GM18870 (cell line): ENCODE measurements at regions not wholly inside any gene's neighbourhood (a gene's known extent, or its start where the extent isn't known, plus 50 kb on each side); places are given as distances from the start of the nearest gene placed in this dataset.

ENCODE experiments used
- ATAC-seq: cut with Tn5 transposase; IDR thresholded peaks from one replicate; pipeline ENCODE4 v1.9.1; 2021; ENCODE audit warnings: moderate library complexity; ENCODE audit not compliant: unreplicated experiment

DNA sequence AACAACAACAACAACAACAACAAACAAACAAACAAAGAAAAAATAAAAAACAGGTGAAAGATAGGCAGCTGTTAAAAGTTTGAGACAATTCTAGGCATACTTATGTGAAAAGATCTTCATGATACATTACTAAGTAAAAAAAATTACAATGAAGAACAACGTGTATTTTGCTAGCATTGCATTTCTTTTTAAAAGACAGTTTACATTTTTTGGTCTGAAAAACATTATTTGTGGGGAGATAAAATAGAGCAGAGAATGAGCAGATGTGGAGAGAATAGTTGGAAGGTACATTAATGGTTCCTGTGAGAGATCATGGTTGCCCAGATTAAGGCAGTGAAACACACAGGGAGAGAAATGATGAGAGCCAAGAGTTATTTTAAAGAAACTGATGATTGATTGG, 210.2 kb upstream of the MKLN1 start:
- ATAC-seq = no peak

DNA sequence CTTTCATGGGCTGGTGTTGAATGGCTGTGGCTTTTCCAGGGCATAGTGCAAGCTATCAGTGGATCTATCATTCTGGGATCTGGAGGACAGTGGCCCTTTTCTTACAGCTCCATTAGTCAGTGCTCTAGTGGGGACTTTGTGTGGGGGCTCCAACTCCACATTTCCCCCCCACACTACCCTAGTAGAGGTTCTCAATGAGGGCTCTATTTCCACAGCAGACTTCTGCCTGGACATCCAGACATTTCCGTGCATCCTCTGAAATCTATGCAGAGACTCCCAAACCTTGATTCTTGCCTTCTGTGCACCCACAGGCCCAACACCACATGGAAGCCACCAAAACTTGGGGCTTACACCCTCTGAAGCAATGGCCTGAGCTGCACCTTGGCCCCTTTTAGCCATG, 208.3 kb upstream of the MKLN1 start:
- no peak for ATAC-seq

DNA sequence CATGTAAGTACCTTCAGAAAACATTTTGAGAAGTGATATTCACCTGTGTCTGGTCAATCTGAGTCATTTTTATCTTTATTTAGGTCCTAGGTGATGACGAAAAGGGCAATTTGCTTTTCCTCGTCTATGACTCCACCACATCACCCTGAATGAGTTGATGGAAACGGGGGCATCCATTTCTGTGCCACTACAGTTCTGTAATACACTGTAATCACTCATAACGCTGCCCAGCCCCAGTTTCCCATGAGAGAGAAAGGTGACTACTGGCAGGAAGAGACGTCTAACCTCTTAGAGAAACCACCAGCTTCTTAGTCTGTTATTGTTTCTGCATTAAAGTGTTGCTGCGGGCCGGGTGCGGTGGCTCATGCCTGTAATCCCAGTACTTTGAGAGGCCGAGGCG, 205.3 kb upstream of the MKLN1 start:
- no peak for ATAC-seq

DNA sequence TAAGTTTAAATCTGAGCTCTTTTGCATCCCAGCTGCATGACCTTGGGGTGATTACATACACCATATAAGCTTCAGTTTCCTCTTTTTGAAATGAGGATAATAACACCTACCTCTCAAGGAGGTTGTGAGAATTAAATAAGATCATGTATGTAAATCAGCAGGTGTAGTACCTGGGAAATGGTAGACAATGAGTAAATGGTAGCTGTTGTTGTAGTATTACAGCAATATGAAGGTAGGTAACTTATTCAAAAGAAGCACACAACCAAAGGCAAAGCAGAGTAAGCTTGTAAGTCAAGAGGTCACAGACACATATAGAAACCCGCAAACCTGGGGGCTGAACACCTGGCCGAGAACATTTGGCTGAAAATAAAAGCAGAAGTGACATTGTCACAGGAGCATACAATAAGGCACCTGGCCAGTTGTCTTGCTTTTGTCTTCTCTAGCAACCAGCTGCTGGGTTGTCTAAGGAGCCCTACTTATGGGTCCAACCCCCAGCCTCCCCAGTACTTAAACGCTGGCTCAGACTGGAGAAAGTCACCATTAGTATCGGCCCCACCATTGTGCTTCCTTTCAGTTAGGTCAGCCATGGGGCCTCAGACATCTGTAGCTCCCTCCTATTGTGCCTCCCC, 203.6 kb upstream of the MKLN1 start:
- peak; percentile 93 for ATAC-seq

DNA sequence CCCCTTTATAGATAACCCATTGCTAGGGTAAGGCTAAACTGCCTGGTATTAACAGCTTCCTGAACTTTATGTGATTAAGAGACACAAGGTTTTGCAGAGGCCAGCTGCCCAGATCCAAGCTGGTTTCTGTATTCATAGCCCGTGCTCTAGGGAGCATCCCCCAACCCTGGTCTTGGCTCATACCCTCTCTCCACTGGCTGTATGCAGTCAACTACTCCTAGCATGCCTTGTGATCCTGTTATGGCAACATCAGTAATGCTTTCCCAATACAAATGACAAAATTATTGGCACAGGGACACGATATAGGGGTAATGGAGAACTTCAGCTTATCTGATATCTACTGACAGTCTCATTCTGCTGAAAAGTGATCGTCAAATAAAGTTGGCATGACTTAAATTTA, 202.8 kb upstream of the MKLN1 start:
- ATAC-seq = no peak

DNA sequence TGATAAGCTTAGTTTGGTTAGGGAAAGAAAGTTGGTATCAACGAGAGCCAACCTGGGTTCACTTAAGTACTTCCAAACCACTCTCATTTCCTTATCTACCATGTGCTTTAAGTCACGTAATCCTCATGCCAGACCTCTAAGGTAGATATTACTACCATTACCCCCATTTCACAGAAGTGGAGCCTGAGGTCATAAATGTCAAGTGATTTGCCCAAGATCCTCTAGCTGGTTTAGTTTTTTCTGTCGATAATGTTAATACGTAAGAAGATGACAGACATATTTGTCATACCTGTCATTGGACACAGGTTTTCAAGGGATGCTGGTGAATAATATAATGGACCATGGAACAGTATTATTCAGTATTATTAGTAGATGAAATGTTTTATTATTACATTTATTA, 197.4 kb upstream of the MKLN1 start:
- no peak for ATAC-seq

DNA sequence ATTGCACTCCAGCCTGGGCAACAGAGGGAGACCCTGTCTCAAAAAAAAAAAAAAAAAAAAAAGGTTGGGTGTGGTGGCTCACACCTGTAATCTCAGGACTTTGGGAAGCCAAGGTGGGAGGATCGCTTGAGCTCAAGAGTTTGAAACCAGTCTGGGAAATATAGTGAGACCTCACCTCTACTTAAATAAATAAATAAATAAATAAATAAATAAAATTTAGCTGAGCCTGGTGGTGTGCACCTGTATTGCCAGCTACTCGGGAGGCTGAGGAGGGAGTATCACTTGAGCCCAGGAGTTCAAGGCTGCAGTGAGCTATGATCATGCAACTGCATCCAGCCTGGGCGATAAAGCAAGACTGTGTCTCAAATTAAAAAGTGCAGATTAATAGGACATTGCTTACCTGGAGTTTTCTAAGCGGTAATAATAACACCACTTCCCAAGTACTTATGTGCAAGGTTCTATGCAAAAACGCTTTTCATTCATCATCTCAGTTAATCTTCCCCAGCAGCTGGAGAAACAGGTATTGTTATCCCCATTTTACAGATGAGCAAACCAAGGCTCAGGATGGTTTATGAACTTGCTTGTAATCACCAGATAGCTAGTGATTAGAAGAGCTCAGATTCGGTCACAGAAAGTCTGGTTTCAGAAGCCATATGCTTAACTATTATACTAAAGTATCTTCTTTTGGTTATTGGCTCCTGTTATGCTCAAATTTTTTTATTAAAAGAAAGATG, 196.5 kb upstream of the MKLN1 start:
- ATAC-seq = no peak

DNA sequence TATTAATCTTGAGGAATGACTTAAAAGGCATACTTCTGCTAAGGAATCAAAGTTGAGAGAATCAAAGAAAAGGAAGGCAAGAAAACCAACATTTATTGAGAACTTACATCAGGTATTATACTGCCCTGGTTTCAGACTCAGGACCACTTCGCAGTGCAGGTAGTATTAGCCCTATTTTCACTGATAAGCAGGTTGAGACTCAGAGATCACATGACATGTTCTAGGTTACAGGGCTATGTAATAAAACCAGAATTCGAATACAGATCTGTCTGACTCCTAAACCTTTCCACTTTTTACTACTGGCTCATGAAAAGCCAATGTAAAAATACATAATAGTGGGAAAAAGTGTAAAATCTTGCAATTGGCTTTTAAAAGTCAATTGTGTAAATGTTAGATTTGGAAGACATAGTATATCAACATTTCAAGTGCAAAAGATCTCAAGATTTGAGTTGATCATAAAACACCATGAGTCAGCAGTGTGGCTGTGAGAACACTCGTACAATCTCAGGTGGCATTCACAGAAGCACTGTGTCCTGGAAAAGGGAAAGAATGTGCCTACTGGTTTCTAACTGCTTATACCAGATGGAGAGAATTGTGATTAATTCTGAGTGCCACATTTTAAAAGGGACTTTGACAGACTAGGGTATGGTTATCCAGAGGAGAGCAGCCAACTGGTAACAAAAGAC, 195.8 kb upstream of the MKLN1 start:
- no peak for ATAC-seq

DNA sequence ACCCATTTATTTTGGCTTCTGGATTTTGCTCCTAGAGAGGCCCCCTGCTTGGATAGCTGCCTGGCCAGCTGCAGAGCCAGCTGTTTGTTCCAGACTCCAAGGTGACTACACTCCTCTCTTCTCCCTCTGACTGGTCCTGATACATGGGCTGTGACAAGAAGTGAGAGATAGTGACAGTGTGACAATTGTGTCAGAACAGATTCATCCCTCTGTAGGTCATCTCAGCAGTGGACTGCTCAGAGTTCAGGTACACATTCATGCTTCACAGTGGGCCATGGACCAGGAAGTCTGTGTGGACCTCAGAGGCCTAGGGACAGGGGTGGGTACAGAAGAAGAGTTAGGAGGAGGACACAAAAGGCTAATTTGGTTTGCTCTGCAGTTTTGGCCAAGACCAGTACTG, 188.2 kb upstream of the MKLN1 start:
- ATAC-seq = no peak

DNA sequence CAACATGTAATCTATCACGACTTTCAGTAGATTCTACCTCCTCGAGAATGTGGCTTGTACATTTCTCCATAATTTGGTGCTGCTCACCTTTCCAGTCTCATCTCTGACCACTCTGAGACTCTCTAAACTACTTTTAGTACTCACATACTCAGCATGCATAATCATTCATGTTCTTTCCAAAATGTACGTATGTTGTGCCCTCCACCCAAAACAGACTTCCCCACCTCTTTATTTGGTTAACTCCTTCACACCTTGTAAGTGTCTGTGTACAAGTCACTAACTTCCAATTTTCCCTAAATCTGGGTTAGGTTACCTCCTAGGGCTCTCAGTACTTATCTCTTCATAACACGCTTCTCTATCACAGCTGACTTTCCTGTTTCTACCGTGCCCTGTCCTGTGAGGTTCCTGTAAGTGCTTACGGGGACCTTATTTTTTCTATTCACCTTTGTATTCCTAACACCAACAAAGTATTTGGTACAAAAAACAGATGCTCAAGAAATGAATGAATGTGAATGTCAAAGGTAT, 186.2 kb upstream of the MKLN1 start:
- ATAC-seq = no peak

DNA sequence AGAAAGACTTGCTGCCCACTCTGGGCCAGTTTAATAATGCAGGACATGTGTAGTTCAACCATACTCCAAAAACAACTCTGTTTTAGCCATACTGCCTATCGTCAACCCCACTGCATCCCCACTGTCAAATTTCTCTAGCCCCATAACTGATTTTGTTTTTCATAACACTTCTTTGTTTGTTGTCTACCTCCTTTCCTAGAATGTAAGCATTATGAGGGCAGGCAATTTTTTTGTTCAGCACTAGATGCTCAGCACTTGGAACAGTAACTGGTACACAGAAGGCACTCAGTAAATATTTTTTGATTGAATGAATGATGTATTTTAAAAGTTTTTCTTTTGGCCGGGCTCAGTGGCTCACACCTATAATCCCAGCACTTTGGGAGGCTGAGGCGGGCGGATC, 183.8 kb upstream of the MKLN1 start:
- no peak for ATAC-seq

DNA sequence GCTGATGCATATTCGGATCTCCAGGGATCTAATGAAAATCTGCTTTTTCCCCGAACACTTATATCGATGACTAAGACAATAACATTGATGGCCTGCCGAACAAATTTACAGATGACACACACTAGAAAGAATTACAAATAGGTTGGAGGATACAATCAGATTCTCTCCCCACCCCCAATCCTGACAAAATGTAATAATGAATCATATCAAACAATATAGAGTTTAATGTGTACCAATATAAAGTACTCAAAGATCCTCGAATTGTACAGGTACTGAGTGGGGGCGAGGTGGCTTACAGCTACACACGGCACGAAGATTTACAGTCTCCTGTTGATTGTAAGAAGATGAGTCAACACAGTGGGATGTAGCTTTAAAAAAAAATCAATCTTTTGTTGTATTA, 182.7 kb upstream of the MKLN1 start:
- ATAC-seq = no peak

DNA sequence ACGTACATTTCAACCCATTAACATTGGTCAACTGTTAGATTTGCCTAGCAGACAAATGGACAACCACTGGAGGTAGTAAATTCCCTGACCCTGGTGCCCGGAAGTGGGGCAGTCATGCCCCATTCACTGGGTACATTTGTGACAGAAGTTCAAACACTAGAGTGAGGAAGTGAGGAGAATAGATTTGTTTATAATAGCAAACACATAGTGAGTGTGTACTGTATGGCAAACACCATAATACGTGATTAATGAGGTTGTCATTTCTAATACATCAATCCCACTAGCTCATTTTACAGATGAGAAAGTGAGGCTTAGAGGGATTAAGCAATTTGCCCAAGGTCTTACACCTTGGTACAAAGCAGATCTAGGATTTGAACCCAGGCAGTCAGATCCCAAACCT, 181.9 kb upstream of the MKLN1 start:
- no peak for ATAC-seq

DNA sequence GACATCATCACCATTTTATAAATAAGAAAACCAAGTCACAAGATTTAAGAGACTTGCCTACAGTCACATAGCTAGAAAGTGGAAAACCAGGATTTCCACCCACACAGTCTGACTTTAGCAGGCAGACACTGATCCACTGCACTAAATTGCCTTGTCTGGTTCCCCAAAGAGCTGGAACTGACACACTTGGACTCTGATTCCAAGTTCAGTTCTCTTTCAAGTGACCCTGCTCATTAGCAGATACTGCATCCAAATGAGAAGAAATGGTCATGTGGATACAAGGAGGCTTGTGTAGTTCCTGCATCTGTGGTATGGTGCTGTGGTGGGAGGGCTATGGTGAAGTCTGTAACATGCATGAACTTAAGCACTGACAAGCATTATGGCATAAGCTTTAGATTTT, 180.1 kb upstream of the MKLN1 start:
- ATAC-seq = no peak

DNA sequence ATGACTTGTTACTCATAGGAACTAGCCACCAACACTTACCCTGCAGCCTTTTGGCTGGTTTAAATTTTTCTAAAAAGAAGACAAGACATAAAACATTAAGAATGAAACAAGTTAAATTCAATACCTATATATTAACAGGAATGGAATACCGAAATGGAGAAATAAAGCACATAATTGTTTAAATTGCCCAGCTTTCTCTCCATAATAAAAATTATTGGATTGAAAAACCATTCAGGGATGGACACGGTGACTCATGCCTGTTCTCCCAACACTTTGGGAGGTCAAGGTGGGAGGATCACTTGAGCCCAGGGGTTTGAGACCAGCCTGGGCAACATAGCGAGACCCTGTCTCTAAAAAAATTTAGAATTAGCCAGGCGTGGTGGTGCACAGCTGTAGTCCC, 179.4 kb upstream of the MKLN1 start:
- ATAC-seq = no peak

DNA sequence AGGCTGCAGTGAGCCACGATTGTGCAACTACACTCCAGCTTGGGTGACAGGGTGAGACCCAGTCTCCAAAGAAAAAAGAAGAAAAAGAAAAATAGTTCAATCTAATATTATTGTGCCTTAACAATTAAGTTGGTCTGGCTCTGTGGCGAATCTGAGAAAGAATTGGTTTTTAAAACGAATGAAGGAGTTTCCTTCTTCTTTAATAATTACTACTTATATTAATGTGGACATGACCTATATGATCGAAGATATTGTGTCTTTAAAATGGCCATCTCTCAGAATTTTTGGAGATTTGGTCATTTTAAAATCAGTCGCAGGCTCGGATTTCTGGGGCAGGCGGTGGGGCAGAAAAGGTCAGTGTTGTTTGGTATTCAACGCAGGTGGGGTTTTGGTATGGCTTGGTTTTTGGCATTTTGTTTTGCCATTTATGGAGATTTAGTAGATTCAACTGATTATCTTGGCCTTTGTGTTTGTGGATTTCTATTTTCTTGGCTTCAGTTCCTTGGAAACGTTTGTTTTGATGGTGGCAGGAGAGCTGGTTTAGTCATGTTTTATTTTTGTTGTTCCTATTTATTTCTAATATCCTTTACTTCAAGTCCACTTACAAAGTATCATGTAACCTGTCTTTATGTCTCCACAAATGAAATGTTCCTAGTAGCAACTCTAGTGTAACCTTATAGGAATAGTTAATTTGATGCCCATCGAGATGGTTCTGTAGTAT, 178.8 kb upstream of the MKLN1 start:
- ATAC-seq = no peak

DNA sequence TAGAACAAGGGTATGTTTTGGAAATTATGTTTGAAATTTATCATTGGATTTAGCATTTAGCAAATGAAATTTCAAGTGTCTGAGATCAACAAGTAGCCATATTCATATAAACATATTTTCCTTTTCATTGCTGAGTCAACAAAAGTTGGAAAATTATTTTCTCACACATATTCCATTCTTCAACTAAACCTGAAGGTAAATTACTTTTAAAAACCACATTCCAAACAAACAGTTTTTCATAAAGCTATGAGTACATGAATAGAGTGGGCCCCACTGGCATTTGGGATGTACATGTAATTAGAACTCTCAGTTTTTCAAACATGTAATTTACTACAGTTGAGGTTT, 178.3 kb upstream of the MKLN1 start:
- ATAC-seq = no peak

DNA sequence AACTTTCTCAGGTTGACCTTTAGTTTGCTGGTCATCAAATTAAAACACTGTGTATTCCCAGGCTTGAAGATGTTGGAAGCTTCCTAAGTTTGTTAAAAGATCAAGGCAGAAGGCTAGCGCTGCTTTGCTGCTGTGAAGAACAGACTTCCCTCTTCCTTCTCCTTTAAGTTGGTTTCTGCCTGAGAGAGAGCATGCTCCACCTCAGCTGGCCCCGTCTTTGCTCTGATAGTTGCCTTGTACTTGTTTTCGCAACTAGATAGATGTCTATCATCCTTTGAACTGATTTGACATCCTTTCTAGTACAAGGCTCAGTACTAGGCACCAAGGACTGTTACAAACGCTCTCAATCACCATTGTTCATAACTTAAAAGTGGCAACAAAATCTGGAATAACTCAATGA, 177.8 kb upstream of the MKLN1 start:
- no peak for ATAC-seq

DNA sequence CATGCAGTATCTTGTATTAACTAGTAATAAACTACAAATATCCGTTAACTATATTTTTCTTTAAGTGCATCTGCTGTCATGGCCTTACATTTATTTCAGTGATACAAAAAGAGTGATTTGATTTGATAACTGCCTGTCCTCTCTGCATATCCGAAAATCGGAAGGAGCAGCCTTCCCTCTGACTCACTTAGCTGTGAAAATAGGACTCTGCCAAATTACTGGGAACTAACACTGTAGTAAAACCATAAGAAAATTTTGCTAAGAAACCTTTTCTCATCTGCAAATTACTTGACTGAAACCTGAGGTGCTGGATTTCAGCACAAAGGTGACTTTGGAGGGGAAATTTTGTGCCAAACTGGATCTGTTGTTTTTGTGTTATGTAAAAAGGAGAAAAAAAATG, 176.6 kb upstream of the MKLN1 start:
- no peak for ATAC-seq

DNA sequence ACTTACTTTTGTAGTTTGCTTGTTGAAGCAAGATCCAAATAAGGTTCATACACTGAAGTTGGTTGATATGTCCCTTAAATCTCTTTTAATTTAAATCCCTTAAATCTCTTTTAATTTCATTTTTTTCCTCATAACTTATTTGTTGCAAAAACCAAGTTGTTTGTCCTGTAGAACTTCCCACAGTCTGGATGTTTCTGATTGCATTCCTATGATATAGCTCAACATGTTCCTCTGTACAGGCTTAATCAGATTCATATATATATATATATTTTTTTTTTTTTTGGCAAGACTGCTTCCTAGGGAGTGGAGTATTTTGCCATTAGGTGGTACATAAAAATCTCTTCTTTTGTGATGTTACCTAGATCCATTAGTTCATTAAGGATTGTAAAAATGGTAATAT, 174.9 kb upstream of the MKLN1 start:
- ATAC-seq = no peak

DNA sequence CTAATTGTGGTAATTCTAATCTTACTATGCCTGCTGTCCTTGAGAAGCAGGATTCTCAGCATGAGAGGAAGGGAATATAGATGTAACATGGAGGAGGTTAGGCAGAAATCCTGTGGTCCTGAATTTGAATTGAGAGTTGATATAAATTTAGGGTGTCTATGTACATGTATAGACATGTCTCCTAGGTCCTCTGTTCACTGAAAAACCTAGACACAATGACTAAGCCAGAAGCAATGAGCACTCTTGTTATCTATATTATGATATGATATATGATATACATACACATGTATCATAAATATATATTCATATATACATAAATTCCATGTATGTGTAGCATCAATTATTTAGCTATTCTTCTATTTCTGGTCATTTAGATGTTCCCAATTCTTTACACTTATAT, 173.3 kb upstream of the MKLN1 start:
- no peak for ATAC-seq
